HCT116 (cell line): ENCODE measurements at regions not wholly inside any gene's neighbourhood (a gene's known extent, or its start where the extent isn't known, plus 50 kb on each side); places are given as distances from the start of the nearest gene placed in this dataset.

Source experiments
- ATAC-seq: fragments of 200-7000 bp; cut with Tn5 transposase; 2 replicates; pipeline ENCODE4 v1.9.1; 2020; ENCODE audit warnings: mild to moderate bottlenecking, moderate library complexity
- BruUV-seq: library from RNA; stranded (reverse); fragments of 400-500 nt; replicated peaks from 2 replicates; lab custom pipeline; 2021; lab: Mats Ljungman, UMichigan
- CTCF ChIA-PET: fragments of 300-600 bp; sonication (Branson Sonifier 250); formaldehyde crosslinking; loops from one replicate; lab custom pipeline; 2021; ENCODE audit warnings: antibody characterized with exemption; lab: Charles Lee
- POLR2A ChIA-PET: fragments of 300-600, 350-600 bp; sonication (Branson Sonifier 250); formaldehyde crosslinking; loops from one replicate; lab custom pipeline; 2021; ENCODE audit warnings: antibody characterized with exemption; lab: Charles Lee
- RAD21 ChIA-PET, 2 experiments: fragments of 300-600 bp; sonication (Branson Sonifier 250); formaldehyde crosslinking; loops; one replicate each; lab custom pipeline; 2023; ENCODE audit warnings: low total read pairs in 2 of 2; ENCODE audit not compliant: uncharacterized antibody in 2 of 2, unreplicated experiment in 2 of 2, low non-redundant PET in 1 of 2; lab: Charles Lee
- DNase-seq: peaks from one replicate; pipeline ENCODE4 v3.0.0-alpha.2; 2010; ENCODE audit warnings: low read depth, low spot score
- H2AFZ ChIP-seq: fragments of 200-600 bp; shearing (Covaris generic), sonication (generic); 2 replicates; pipeline ENCODE4 v1.6.1; 2017; ENCODE audit warnings: low read depth, mixed run types, mixed read lengths, antibody characterized with exemption, low read length; ENCODE audit not compliant: poor library complexity, severe bottlenecking
- H3K27ac ChIP-seq: 2 replicates; pipeline ENCODE4 v1.5.1; 2012; ENCODE audit warnings: low read depth, low read length
- H3K27me3 ChIP-seq: fragments of 200-600 bp; sonication (generic); 2 replicates; pipeline ENCODE4 v1.6.1; 2016; ENCODE audit warnings: mixed run types, low read length, mixed read lengths; ENCODE audit not compliant: insufficient read depth
- H3K36me3 ChIP-seq, 2 experiments: fragments of 200-500 bp in 1 of 2; fragments of 200-600 bp in 1 of 2; sonication (Bioruptor generic) in 1 of 2; sonication (generic) in 1 of 2; 2 replicates each; pipeline versions ENCODE4 v1.5.1 to v1.6.1; 2014 to 2016; ENCODE audit warnings: low read length in 2 of 2, inconsistent platforms in 1 of 2, mixed read lengths in 1 of 2, mixed run types in 1 of 2; ENCODE audit not compliant: insufficient read depth in 2 of 2, control insufficient read depth in 1 of 2
- H3K4me1 ChIP-seq, 2 experiments: fragments of 200-600 bp in 1 of 2; sonication (generic) in 1 of 2; 2 replicates each; pipeline versions ENCODE4 v1.5.1 to v1.6.1; 2012 to 2017; ENCODE audit warnings: low read length in 2 of 2, inconsistent platforms in 1 of 2, mild to moderate bottlenecking in 1 of 2, mixed read lengths in 1 of 2, mixed run types in 1 of 2, moderate library complexity in 1 of 2; ENCODE audit not compliant: insufficient read depth in 2 of 2, control insufficient read depth in 1 of 2
- H3K4me2 ChIP-seq: fragments of 200-600 bp; sonication (generic); 2 replicates; pipeline ENCODE4 v1.6.1; 2017; ENCODE audit warnings: mixed run types, low read length, mixed read lengths
- H3K4me3 ChIP-seq, 2 experiments: fragments of 200-600 bp in 1 of 2; sonication (generic) in 1 of 2; replicated peaks in 1 of 2; 2 replicates each; pipeline ENCODE4 v1.5.1; 2011 to 2016; ENCODE audit warnings: low read length in 2 of 2, control low read depth in 1 of 2, low read depth in 1 of 2, mild to moderate bottlenecking in 1 of 2, mixed read lengths in 1 of 2, mixed run types in 1 of 2
- H3K79me2 ChIP-seq: fragments of 200-600 bp; sonication (generic); 2 replicates; pipeline ENCODE4 v1.6.1; 2017; ENCODE audit warnings: mild to moderate bottlenecking, mixed run types, low read length, moderate library complexity, mixed read lengths; ENCODE audit not compliant: insufficient read depth
- H3K9ac ChIP-seq: fragments of 200-600 bp; sonication (generic); 2 replicates; pipeline ENCODE4 v1.6.1; 2016; ENCODE audit warnings: low read length, mixed read lengths
- H3K9me2 ChIP-seq: fragments of 200-600 bp; sonication (generic), shearing (Covaris generic); 2 replicates; pipeline ENCODE4 v1.6.1; 2017; ENCODE audit warnings: mixed run types, mild to moderate bottlenecking, moderate library complexity; ENCODE audit not compliant: insufficient read depth
- H3K9me3 ChIP-seq, 2 experiments: fragments of 200-500 bp in 1 of 2; fragments of 200-600 bp in 1 of 2; sonication (Bioruptor generic) in 1 of 2; sonication (generic) in 1 of 2; 2 replicates each; pipeline ENCODE4 v1.6.1; 2014 to 2017; ENCODE audit warnings: low read length in 2 of 2, mixed read lengths in 2 of 2, inconsistent platforms in 1 of 2, low read depth in 1 of 2, mild to moderate bottlenecking in 1 of 2, mixed run types in 1 of 2, moderate library complexity in 1 of 2; ENCODE audit not compliant: control insufficient read depth in 1 of 2, insufficient read depth in 1 of 2
- H4K20me1 ChIP-seq: fragments of 200-600 bp; sonication (generic), shearing (Covaris generic); 2 replicates; pipeline ENCODE4 v1.6.1; 2017; ENCODE audit warnings: mixed run types, mild to moderate bottlenecking, moderate library complexity; ENCODE audit not compliant: insufficient read depth
- ATF3 ChIP-seq: IDR thresholded peaks from 2 replicates; pipeline ENCODE4 v1.6.1; 2012
- CBX3 ChIP-seq: IDR thresholded peaks from 2 replicates; pipeline ENCODE4 v1.6.1; 2012; ENCODE audit warnings: low read depth
- CEBPB ChIP-seq: IDR thresholded peaks from 2 replicates; pipeline ENCODE4 v1.6.1; 2012; ENCODE audit warnings: low read depth
- CTCF ChIP-seq, 3 experiments: fragments of 200-600 bp in 1 of 3; sonication (generic) in 1 of 3; IDR thresholded peaks in 2 of 3; conservative IDR thresholded peaks in 1 of 3; 2 replicates each; pipeline ENCODE4 v1.5.1; 2012 to 2017; ENCODE audit warnings: low read depth in 2 of 3, low read length in 2 of 3, antibody characterized with exemption in 1 of 3, borderline replicate concordance in 1 of 3, control low read depth in 1 of 3, mild to moderate bottlenecking in 1 of 3, mixed read lengths in 1 of 3, mixed run types in 1 of 3, moderate library complexity in 1 of 3; ENCODE audit not compliant: insufficient read depth in 1 of 3
- EGR1 ChIP-seq: IDR thresholded peaks from 2 replicates; pipeline ENCODE4 v1.6.1; 2012; ENCODE audit warnings: low read depth
- EZH2 ChIP-seq: fragments of 200-600 bp; sonication (generic); IDR thresholded peaks from 2 replicates; pipeline ENCODE4 v1.6.1; 2017; ENCODE audit warnings: antibody characterized with exemption, mixed run types
- FOSL1 ChIP-seq: IDR thresholded peaks from 2 replicates; pipeline ENCODE4 v1.6.1; 2012; ENCODE audit warnings: low read depth
- JUND ChIP-seq: IDR thresholded peaks from 2 replicates; pipeline ENCODE4 v1.6.1; 2012
- POLR2A ChIP-seq: IDR thresholded peaks from 2 replicates; pipeline ENCODE4 v1.7.0; 2011; ENCODE audit warnings: borderline replicate concordance; ENCODE audit not compliant: insufficient read depth, insufficient read length; ENCODE audit errors: extremely low read depth
- RAD21 ChIP-seq: IDR thresholded peaks from 2 replicates; pipeline ENCODE4 v1.6.1; 2012; ENCODE audit warnings: low read depth, mild to moderate bottlenecking
- SIN3A ChIP-seq: IDR thresholded peaks from 2 replicates; pipeline ENCODE4 v1.6.1; 2012; ENCODE audit warnings: low read depth
- SP1 ChIP-seq: IDR thresholded peaks from 2 replicates; pipeline ENCODE4 v1.6.1; 2012; ENCODE audit warnings: low read depth
- SRF ChIP-seq: IDR thresholded peaks from 2 replicates; pipeline ENCODE4 v1.6.1; 2012; ENCODE audit warnings: low read depth
- TCF7L2 ChIP-seq: IDR thresholded peaks from 2 replicates; pipeline ENCODE4 v1.7.0; 2011; ENCODE audit warnings: borderline replicate concordance, inconsistent platforms; ENCODE audit not compliant: insufficient read depth, insufficient read length; ENCODE audit errors: extremely low read depth
- YY1 ChIP-seq: IDR thresholded peaks from 2 replicates; pipeline ENCODE4 v1.6.1; 2011; ENCODE audit warnings: low read length, low read depth, moderate library complexity, mild to moderate bottlenecking; ENCODE audit not compliant: insufficient replicate concordance; ENCODE audit errors: extremely low read depth
- ZBTB33 ChIP-seq: IDR thresholded peaks from 2 replicates; pipeline ENCODE4 v1.6.1; 2011; ENCODE audit warnings: mild to moderate bottlenecking, low read length, moderate library complexity; ENCODE audit not compliant: insufficient replicate concordance; ENCODE audit errors: extremely low read depth
- ZNF274 ChIP-seq: fragments of 200-500 bp; sonication (Bioruptor generic); IDR thresholded peaks from 2 replicates; pipeline ENCODE4 v1.6.1; 2014; ENCODE audit warnings: mild to moderate bottlenecking, low read depth, low read length, inconsistent platforms
- intact Hi-C: fragments of 100-400 bp; cut with micrococcal nuclease; formaldehyde crosslinking; loops from 2 replicates; pipeline ENCODE4 v1.10.0; 2022

GRCh38 chr15:62431008-62431797 lies 266.1 kb upstream of the C2CD4B start:
- H3K9ac ChIP-seq = no peak overlapping the region
- no peak overlapping the region for H3K4me2 ChIP-seq
- CTCF ChIA-PET = no interaction called here
- BruUV-seq = no TSS peak
- no peak for TF ChIP-seq RAD21
- TF ChIP-seq ZNF274 = no peak
- no peak for TF ChIP-seq SP1
- no peak for TF ChIP-seq CBX3
- no peak for TF ChIP-seq POLR2A
- TF ChIP-seq ATF3 = no peak
- TF ChIP-seq SRF = no peak
- H3K27me3 ChIP-seq = no peaks in the 10 kb centered on the region
- ATAC-seq (no peak), DNase-seq (no peak)
- no peaks in the 10 kb centered on the region for H3K9me2 ChIP-seq
- H3K79me2 ChIP-seq = no peaks in the 10 kb centered on the region
- H3K4me1 ChIP-seq = no peaks in the 10 kb centered on the region
- H4K20me1 ChIP-seq = no peaks in the 10 kb centered on the region
- intact Hi-C loops = no loop called here
- RAD21 ChIA-PET = no interaction called here
- no peaks in the 10 kb centered on the region for H3K36me3 ChIP-seq
- POLR2A ChIA-PET = no interaction called here
- H3K4me3 ChIP-seq = no peak overlapping the region
- no peaks in the 10 kb centered on the region for H3K9me3 ChIP-seq
- no peak overlapping the region for H2AFZ ChIP-seq
- H3K27ac ChIP-seq = no peak overlapping the region

GRCh38 chr15:62431817-62432216 lies 266.7 kb upstream of the C2CD4B start:
- no peaks in the 10 kb centered on the region for H3K27me3 ChIP-seq
- H3K9ac ChIP-seq = no peak overlapping the region
- H3K4me1 ChIP-seq = no peaks in the 10 kb centered on the region
- H3K9me2 ChIP-seq = no peaks in the 10 kb centered on the region
- no peaks in the 10 kb centered on the region for H3K36me3 ChIP-seq
- H3K27ac ChIP-seq = no peak overlapping the region
- H3K4me3 ChIP-seq = no peak overlapping the region
- CTCF ChIA-PET = no interaction called here
- ATAC-seq = no peak
- no peak overlapping the region for H2AFZ ChIP-seq
- RAD21 ChIA-PET = no interaction called here
- no peak for DNase-seq
- intact Hi-C loops = no loop called here
- BruUV-seq = no TSS peak
- no peaks in the 10 kb centered on the region for H4K20me1 ChIP-seq
- POLR2A ChIA-PET = no interaction called here
- no peaks in the 10 kb centered on the region for H3K9me3 ChIP-seq
- no peak overlapping the region for H3K4me2 ChIP-seq
- H3K79me2 ChIP-seq = no peaks in the 10 kb centered on the region
- TF ChIP-seq FOSL1 (no peak), CBX3 (no peak), SIN3A (no peak), SRF (no peak), ZBTB33 (no peak), EGR1 (no peak), TCF7L2 (no peak), ZNF274 (no peak), YY1 (no peak), JUND (no peak), CTCF (IDR thresholded peaks at IDR 0.05 in 2 of 3, conservative IDR thresholded peaks at IDR 0.05 in 1 of 3; ENCODE audit: borderline replicate concordance in 1 of 3, insufficient read depth in 1 of 3, low read depth in 2 of 3, low read length in 2 of 3) (no peak), CEBPB (no peak), EZH2 (no peak), POLR2A (no peak)
